ENCODE measurements at regions not wholly inside any gene's neighbourhood (a gene's known extent, or its start where the extent isn't known, plus 50 kb on each side); places are given as distances from the start of the nearest gene placed in this dataset.

- DNase-seq = no peak
Observed at GRCh38 chr5:32503261-32503660, 58.7 kb upstream of the ZFR start.

- DNase-seq = no peak
Observed at GRCh38 chr5:32501071-32502002, 56.8 kb upstream of the ZFR start.

DNA sequence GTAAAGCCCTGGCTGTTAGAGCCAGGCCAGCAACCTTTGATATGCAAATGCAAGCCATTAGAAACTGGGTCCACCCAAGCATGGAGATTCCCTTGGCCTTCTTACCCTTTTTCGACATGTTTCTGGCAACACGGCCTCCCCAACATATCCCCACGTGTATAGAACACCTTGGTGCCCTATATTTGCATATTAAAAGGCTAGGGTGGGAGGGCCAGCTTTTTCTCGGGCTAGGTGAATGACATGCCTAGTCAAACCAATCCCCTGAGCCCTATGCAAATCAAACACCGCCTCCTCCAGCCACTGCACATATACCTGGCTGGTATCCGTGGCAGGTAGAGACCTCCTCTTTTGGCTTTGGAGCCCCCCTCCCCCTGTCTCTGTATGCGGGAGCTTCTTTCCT, 55.6 kb upstream of the ZFR start:
- DNase-seq = no peak

DNA sequence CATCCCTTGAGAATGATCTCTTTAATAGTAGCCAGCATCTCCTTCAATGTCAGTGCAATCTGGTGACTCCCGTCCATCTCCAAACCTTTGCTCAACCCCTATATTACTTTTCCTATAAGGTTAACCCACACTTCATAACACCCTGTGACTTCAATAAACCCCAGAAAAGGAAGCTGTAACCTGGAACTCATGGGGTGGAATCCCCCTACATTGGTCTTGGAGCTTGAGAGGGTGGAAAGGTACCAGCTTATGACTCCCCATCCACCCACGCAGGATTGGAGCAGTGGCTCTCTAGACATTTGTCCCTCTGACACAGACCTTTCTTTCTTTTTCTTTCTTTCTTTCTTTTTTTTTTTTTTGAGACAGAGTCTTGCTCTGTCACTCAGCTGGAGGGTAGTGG, 54.7 kb upstream of the ZFR start:
- peak in 1 of 4 experiments; percentile 13 for DNase-seq

DNA sequence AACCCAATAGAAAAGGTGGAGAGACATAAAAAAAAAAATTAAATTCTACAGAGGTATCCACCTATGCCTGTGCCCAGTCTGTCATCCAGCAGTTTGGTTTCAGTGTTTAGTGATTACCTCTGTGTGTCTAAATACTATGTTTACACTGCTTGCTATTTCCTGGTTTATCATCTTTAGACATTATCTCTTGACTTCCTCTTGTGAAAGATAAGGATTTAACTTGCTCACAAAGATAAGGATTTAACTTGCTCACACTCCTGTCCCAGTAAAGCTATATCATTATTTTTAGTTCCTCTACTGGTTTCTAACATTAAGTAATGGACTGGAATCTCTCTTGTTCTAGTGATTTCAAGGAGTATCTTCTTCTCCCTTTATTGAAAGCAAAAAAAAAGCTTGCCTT, 53.9 kb upstream of the ZFR start:
- DNase-seq = peak in 1 of 4 experiments; percentile 17

- peak in 2 of 4 experiments; percentile 19 to 32 for DNase-seq
Observed at GRCh38 chr5:32496104-32496503, 51.6 kb upstream of the ZFR start.

DNA sequence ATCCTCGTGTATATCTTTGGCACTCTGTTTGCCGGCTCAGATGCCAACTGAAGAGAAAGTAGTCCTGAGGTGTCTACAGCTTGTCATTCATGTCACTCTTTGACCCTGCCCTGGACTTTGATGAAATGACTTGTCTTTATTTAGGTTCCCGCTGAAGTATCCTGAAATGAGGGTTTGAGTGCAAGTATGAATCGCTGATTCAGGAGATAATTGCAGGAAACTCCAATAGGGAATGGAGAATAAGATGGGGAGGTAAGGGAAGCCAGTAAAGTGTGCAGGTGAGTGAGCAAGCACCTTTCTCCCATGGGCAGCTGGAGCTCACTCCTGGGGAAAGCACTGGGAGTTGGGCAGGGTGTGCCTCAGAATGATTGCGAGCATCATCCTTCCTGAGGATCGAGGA, 50.3 kb upstream of the ZFR start:
- DNase-seq = no peak

Data from suppressor macrophage (primary cell).